ENCODE measurements at regions not wholly inside any gene's neighbourhood (a gene's known extent, or its start where the extent isn't known, plus 50 kb on each side); places are given as distances from the start of the nearest gene placed in this dataset.

DNA sequence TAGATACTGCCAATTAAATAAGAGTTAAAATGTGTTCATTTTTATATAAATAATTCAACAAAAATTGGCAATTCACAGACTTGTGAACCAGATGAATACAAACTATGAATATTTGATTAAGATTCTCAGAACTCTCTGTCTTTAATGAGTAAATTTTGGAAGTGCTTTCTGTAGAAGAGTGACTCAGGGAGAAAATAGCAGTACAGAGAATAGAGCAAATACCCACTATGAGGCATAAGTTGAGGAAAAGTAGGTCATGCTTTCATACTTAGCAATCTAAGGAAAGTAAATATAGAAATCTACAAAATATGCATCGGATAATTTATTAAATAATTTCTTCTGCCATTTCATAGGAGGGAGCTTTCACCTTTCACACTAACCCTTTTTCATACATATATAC is 117.7 kb upstream of the TMEM106B start:
- TF ChIP-seq, protein P1, sequence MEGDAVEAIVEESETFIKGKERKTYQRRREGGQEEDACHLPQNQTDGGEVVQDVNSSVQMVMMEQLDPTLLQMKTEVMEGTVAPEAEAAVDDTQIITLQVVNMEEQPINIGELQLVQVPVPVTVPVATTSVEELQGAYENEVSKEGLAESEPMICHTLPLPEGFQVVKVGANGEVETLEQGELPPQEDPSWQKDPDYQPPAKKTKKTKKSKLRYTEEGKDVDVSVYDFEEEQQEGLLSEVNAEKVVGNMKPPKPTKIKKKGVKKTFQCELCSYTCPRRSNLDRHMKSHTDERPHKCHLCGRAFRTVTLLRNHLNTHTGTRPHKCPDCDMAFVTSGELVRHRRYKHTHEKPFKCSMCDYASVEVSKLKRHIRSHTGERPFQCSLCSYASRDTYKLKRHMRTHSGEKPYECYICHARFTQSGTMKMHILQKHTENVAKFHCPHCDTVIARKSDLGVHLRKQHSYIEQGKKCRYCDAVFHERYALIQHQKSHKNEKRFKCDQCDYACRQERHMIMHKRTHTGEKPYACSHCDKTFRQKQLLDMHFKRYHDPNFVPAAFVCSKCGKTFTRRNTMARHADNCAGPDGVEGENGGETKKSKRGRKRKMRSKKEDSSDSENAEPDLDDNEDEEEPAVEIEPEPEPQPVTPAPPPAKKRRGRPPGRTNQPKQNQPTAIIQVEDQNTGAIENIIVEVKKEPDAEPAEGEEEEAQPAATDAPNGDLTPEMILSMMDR (IDR thresholded peaks at IDR 0.05): no peak
- no peak for TF ChIP-seq EP300 (IDR thresholded peaks at IDR 0.05)

All from ovary (tissue), 3 donors.